ENCODE measurements at regions not wholly inside any gene's neighbourhood (a gene's known extent, or its start where the extent isn't known, plus 50 kb on each side); places are given as distances from the start of the nearest gene placed in this dataset.

- no peaks in the 10 kb centered on the region for H4K20me1 ChIP-seq (ENCODE audit: insufficient read depth, low read length)
- H3K9ac ChIP-seq (ENCODE audit: low read length): no peak overlapping the region
- H3K9me3 Mint-ChIP-seq (ENCODE audit: unreplicated experiment): no peaks in the 10 kb centered on the region
- no peak overlapping the region for H3K4me2 ChIP-seq (ENCODE audit: low read length)
- H3K9me3 ChIP-seq (ENCODE audit: insufficient read depth, low read depth, low read length): no peaks in the 10 kb centered on the region
- H3K36me3 ChIP-seq (ENCODE audit: insufficient read depth, low read length): no peaks in the 10 kb centered on the region
- H3K4me1 ChIP-seq (ENCODE audit: insufficient read depth, low read length): no peaks in the 10 kb centered on the region
- no peak for TF ChIP-seq EZH2 (IDR thresholded peaks at IDR 0.05; ENCODE audit: insufficient read depth, low read length)
- TF ChIP-seq, protein P1, sequence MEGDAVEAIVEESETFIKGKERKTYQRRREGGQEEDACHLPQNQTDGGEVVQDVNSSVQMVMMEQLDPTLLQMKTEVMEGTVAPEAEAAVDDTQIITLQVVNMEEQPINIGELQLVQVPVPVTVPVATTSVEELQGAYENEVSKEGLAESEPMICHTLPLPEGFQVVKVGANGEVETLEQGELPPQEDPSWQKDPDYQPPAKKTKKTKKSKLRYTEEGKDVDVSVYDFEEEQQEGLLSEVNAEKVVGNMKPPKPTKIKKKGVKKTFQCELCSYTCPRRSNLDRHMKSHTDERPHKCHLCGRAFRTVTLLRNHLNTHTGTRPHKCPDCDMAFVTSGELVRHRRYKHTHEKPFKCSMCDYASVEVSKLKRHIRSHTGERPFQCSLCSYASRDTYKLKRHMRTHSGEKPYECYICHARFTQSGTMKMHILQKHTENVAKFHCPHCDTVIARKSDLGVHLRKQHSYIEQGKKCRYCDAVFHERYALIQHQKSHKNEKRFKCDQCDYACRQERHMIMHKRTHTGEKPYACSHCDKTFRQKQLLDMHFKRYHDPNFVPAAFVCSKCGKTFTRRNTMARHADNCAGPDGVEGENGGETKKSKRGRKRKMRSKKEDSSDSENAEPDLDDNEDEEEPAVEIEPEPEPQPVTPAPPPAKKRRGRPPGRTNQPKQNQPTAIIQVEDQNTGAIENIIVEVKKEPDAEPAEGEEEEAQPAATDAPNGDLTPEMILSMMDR (IDR thresholded peaks at IDR 0.05; ENCODE audit: insufficient read depth, low read depth, low read length): no peak
- H3K4me1 Mint-ChIP-seq (ENCODE audit: low read depth, unreplicated experiment): no peaks in the 10 kb centered on the region
- H3K4me3 Mint-ChIP-seq (ENCODE audit: unreplicated experiment): no peak overlapping the region
- no peaks in the 10 kb centered on the region for H3K79me2 ChIP-seq (ENCODE audit: insufficient read depth, low read length)
- no peak for FAIRE-seq
- no peak overlapping the region for H3K27ac Mint-ChIP-seq (ENCODE audit: unreplicated experiment)
- no peak overlapping the region for H2AFZ ChIP-seq (ENCODE audit: low read depth, low read length)
- H3K27ac ChIP-seq (ENCODE audit: low read depth, low read length): no peak overlapping the region
- no peaks in the 10 kb centered on the region for H3K36me3 Mint-ChIP-seq (ENCODE audit: low read depth, unreplicated experiment)
- no peaks in the 10 kb centered on the region for H3K27me3 Mint-ChIP-seq (ENCODE audit: low read depth, unreplicated experiment)
- no peak for DNase-seq (ENCODE audit: low read depth)
- no peaks in the 10 kb centered on the region for H3K27me3 ChIP-seq (ENCODE audit: insufficient read depth, low read length)
- no peak overlapping the region for H3K4me3 ChIP-seq (ENCODE audit: insufficient read depth, low read depth, low read length)
Observed at GRCh38 chr11:87897921-87898320, 277.3 kb downstream of the RAB38 start.

DNA sequence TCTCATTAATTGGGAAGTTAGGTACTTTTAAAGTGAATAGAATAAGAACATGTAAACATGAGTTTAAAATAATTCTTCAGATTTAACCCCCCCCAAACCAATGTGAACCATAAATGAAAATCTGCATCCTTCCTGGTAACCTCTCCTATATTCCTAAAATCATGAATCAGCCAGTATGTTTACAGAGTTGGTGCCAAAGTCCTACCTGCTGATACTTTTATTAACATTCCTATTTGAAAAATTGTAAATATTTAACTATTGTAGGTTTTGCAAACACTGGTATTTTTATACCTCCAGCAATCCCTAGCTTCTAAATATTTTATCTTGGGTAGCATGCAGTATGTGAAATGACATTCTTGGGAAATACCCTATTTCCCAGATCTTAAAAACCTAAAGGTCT, 278.2 kb downstream of the RAB38 start:
- no peak overlapping the region for H3K27ac Mint-ChIP-seq (ENCODE audit: unreplicated experiment)

DNA sequence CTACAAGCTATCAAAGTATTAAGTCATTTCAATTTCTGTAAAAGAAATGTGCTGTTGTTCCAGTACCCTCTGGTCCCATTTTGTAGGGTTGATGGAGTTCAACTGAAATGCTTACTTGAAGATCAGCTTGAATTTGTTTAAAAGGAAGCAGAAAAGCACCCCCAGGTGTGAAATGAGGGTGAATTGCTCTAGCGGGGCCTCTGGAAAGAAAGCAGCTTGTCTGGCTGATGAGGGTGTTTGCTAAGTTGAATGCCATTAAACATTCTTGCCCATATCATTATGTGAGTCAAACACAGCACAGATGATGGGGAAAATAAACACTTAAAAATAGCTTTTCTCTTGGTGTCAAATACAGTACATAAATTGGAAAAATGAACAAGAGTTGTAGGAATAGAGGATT, 280.3 kb downstream of the RAB38 start:
- TF ChIP-seq, protein P1 (IDR thresholded peaks at IDR 0.05; ENCODE audit: insufficient read depth, low read depth, low read length): no peak
- TF ChIP-seq EZH2 (IDR thresholded peaks at IDR 0.05; ENCODE audit: insufficient read depth, low read length): no peak
- Histone ChIP-seq H3K4me2 (ENCODE audit: low read length) (no peak overlapping the region), H3K9me3 (ENCODE audit: insufficient read depth, low read depth, low read length) (no peaks in the 10 kb centered on the region), H3K27ac (ENCODE audit: low read depth, low read length) (no peak overlapping the region), H3K36me3 (ENCODE audit: insufficient read depth, low read length) (no peaks in the 10 kb centered on the region), H3K4me3 (ENCODE audit: insufficient read depth, low read depth, low read length) (no peak overlapping the region), H3K9ac (ENCODE audit: low read length) (no peak overlapping the region), H2AFZ (ENCODE audit: low read depth, low read length) (no peak overlapping the region), H3K4me1 (ENCODE audit: insufficient read depth, low read length) (no peaks in the 10 kb centered on the region), H3K27me3 (ENCODE audit: insufficient read depth, low read length) (no peaks in the 10 kb centered on the region), H4K20me1 (ENCODE audit: insufficient read depth, low read length) (no peaks in the 10 kb centered on the region), H3K79me2 (ENCODE audit: insufficient read depth, low read length) (no peaks in the 10 kb centered on the region)
- Mint-ChIP-seq H3K4me3 (ENCODE audit: unreplicated experiment) (no peak overlapping the region), H3K27ac (ENCODE audit: unreplicated experiment) (no peak overlapping the region), H3K27me3 (ENCODE audit: low read depth, unreplicated experiment) (no peaks in the 10 kb centered on the region), H3K9me3 (ENCODE audit: unreplicated experiment) (no peaks in the 10 kb centered on the region), H3K4me1 (ENCODE audit: low read depth, unreplicated experiment) (no peaks in the 10 kb centered on the region), H3K36me3 (ENCODE audit: low read depth, unreplicated experiment) (no peaks in the 10 kb centered on the region)
- no peak for DNase-seq (ENCODE audit: low read depth)
- FAIRE-seq: no peak

More for the DNA sequence above, 278.2 kb downstream of the RAB38 start:
- Histone ChIP-seq H3K27ac (ENCODE audit: low read depth, low read length) (no peak overlapping the region), H3K4me1 (ENCODE audit: insufficient read depth, low read length) (no peaks in the 10 kb centered on the region), H3K9ac (ENCODE audit: low read length) (no peak overlapping the region), H3K79me2 (ENCODE audit: insufficient read depth, low read length) (no peaks in the 10 kb centered on the region), H3K4me3 (ENCODE audit: insufficient read depth, low read depth, low read length) (no peak overlapping the region), H3K36me3 (ENCODE audit: insufficient read depth, low read length) (no peaks in the 10 kb centered on the region), H2AFZ (ENCODE audit: low read depth, low read length) (no peak overlapping the region), H3K4me2 (ENCODE audit: low read length) (no peak overlapping the region), H3K9me3 (ENCODE audit: insufficient read depth, low read depth, low read length) (no peaks in the 10 kb centered on the region), H3K27me3 (ENCODE audit: insufficient read depth, low read length) (no peaks in the 10 kb centered on the region), H4K20me1 (ENCODE audit: insufficient read depth, low read length) (no peaks in the 10 kb centered on the region)
- Mint-ChIP-seq H3K36me3 (ENCODE audit: low read depth, unreplicated experiment) (no peaks in the 10 kb centered on the region), H3K4me1 (ENCODE audit: low read depth, unreplicated experiment) (no peaks in the 10 kb centered on the region), H3K4me3 (ENCODE audit: unreplicated experiment) (no peak overlapping the region), H3K27me3 (ENCODE audit: low read depth, unreplicated experiment) (no peaks in the 10 kb centered on the region), H3K9me3 (ENCODE audit: unreplicated experiment) (no peaks in the 10 kb centered on the region)
- no peak for DNase-seq (ENCODE audit: low read depth)
- TF ChIP-seq EZH2 (IDR thresholded peaks at IDR 0.05; ENCODE audit: insufficient read depth, low read length): no peak
- TF ChIP-seq, protein P1 (IDR thresholded peaks at IDR 0.05; ENCODE audit: insufficient read depth, low read depth, low read length): no peak
- FAIRE-seq: no peak
